ENCODE measurements at regions not wholly inside any gene's neighbourhood (a gene's known extent, or its start where the extent isn't known, plus 50 kb on each side); places are given as distances from the start of the nearest gene placed in this dataset.

- TF ChIP-seq CTCF (IDR thresholded peaks at IDR 0.05) = no peak
- TF ChIP-seq POLR2A (IDR thresholded peaks at IDR 0.05) = no peak
Measured at GRCh38 chr18:46353460-46353859, 249.3 kb downstream of the HAUS1 start.

Data from Peyer's patch (tissue), 4 donors.